OCI-LY1 (cell line): ENCODE measurements at regions not wholly inside any gene's neighbourhood (a gene's known extent, or its start where the extent isn't known, plus 50 kb on each side); places are given as distances from the start of the nearest gene placed in this dataset.

Experiments
- H2AFZ ChIP-seq: fragments of 200-600 bp; sonication (generic), shearing (Covaris generic); 2 replicates; pipeline ENCODE4 v1.6.0; 2014; ENCODE audit warnings: antibody characterized with exemption, mild to moderate bottlenecking, low read length
- H3F3A ChIP-seq: fragments of 200-600 bp; sonication (generic), shearing (Covaris generic); 2 replicates; pipeline ENCODE4 v1.6.0; 2014; ENCODE audit warnings: mild to moderate bottlenecking, antibody characterized with exemption, low read length, moderate library complexity; ENCODE audit not compliant: insufficient read depth
- H3K27ac ChIP-seq: fragments of 200-600 bp; sonication (generic); 2 replicates; pipeline ENCODE4 v1.5.1; 2014; ENCODE audit warnings: low read length, mixed run types, mild to moderate bottlenecking, low read depth; ENCODE audit not compliant: poor library complexity, severe bottlenecking
- H3K27me3 ChIP-seq: fragments of 200-600 bp; sonication (generic); 2 replicates; pipeline ENCODE4 v1.6.0; 2014; ENCODE audit warnings: antibody characterized with exemption, mild to moderate bottlenecking, low read length, moderate library complexity; ENCODE audit not compliant: insufficient read depth
- H3K36me3 ChIP-seq: fragments of 200-600 bp; sonication (generic); 2 replicates; pipeline ENCODE4 v1.6.1; 2014; ENCODE audit warnings: mild to moderate bottlenecking, antibody characterized with exemption, low read length, moderate library complexity, mixed read lengths; ENCODE audit not compliant: insufficient read depth
- H3K4me1 ChIP-seq: fragments of 200-600 bp; sonication (generic); 2 replicates; pipeline ENCODE4 v1.5.1; 2014; ENCODE audit warnings: mild to moderate bottlenecking, low read length, moderate library complexity; ENCODE audit not compliant: insufficient read depth, severe bottlenecking
- H3K4me2 ChIP-seq: fragments of 200-600 bp; sonication (generic), shearing (Covaris generic); 2 replicates; pipeline ENCODE4 v1.6.1; 2014; ENCODE audit warnings: low read length
- H3K4me3 ChIP-seq: fragments of 200-600 bp; sonication (generic); 2 replicates; pipeline ENCODE4 v1.5.1; 2014; ENCODE audit warnings: low read length, low read depth, mild to moderate bottlenecking, mixed read lengths; ENCODE audit not compliant: poor library complexity, severe bottlenecking
- H3K79me2 ChIP-seq: fragments of 200-600 bp; shearing (Covaris generic); 2 replicates; pipeline ENCODE4 v1.6.1; 2016; ENCODE audit warnings: mixed run types, low read length, mixed read lengths; ENCODE audit not compliant: insufficient read depth
- H3K9ac ChIP-seq: fragments of 200-600 bp; sonication (generic), shearing (Covaris generic); 2 replicates; pipeline ENCODE4 v1.6.1; 2014; ENCODE audit warnings: mild to moderate bottlenecking, low read length, mixed read lengths
- H3K9me2 ChIP-seq: fragments of 200-600 bp; sonication (generic), shearing (Covaris generic); 2 replicates; pipeline ENCODE4 v1.6.1; 2014; ENCODE audit warnings: low read depth, mild to moderate bottlenecking, low read length, mixed read lengths
- H3K9me3 ChIP-seq: fragments of 200-600 bp; shearing (Covaris generic); 2 replicates; pipeline ENCODE4 v1.6.1; 2014; ENCODE audit warnings: low read length, mixed read lengths
- H4K20me1 ChIP-seq: fragments of 200-600 bp; sonication (generic), shearing (Covaris generic); 2 replicates; pipeline ENCODE4 v1.6.0; 2016; ENCODE audit warnings: mild to moderate bottlenecking, low read length; ENCODE audit not compliant: insufficient read depth
- EZH2 ChIP-seq: fragments of 200-600 bp; sonication (generic), shearing (Covaris generic); IDR thresholded peaks from 2 replicates; pipeline ENCODE4 v1.8.0; 2017; ENCODE audit warnings: borderline replicate concordance, mixed run types, mild to moderate bottlenecking, antibody characterized with exemption, low read length, moderate library complexity, mixed read lengths
- TF ChIP-seq, protein P1 (sequence below): fragments of 200-600 bp; sonication (generic), shearing (Covaris generic); IDR thresholded peaks from 2 replicates; pipeline ENCODE4 v1.5.1; 2017; ENCODE audit warnings: mild to moderate bottlenecking, antibody characterized with exemption, low read length, moderate library complexity, mixed read lengths

DNA sequence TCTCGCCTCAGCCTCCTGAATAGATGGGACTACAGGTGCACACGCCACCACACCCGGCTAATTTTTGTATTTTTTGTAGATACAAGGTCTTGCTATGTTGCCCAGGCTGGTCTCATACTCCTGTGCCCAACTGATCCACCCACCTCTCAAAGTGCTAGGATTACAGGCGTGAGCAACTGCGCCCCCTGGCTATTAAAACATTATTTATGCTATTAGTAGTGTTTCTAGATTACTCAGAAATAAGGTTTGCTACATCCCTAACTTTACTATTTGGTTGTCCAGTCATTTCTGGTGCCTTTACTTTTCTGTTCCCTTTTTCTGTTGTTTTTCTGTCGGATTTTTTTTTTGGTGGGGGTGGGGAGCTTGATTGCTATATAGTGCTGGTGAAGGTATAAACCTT lies 393.6 kb upstream of the TPM1 start:
- Histone ChIP-seq H3K79me2 (no peaks in the 10 kb centered on the region), H3F3A (no peaks in the 10 kb centered on the region), H4K20me1 (no peaks in the 10 kb centered on the region), H3K36me3 (no peaks in the 10 kb centered on the region), H3K4me2 (no peak overlapping the region), H3K27me3 (no peaks in the 10 kb centered on the region), H3K4me1 (no peaks in the 10 kb centered on the region), H3K27ac (no peak overlapping the region), H3K9me2 (no peaks in the 10 kb centered on the region), H3K9me3 (no peaks in the 10 kb centered on the region), H3K4me3 (no peak overlapping the region), H2AFZ (no peak overlapping the region), H3K9ac (no peak overlapping the region)
- no peak for TF ChIP-seq EZH2
- TF ChIP-seq, protein P1, sequence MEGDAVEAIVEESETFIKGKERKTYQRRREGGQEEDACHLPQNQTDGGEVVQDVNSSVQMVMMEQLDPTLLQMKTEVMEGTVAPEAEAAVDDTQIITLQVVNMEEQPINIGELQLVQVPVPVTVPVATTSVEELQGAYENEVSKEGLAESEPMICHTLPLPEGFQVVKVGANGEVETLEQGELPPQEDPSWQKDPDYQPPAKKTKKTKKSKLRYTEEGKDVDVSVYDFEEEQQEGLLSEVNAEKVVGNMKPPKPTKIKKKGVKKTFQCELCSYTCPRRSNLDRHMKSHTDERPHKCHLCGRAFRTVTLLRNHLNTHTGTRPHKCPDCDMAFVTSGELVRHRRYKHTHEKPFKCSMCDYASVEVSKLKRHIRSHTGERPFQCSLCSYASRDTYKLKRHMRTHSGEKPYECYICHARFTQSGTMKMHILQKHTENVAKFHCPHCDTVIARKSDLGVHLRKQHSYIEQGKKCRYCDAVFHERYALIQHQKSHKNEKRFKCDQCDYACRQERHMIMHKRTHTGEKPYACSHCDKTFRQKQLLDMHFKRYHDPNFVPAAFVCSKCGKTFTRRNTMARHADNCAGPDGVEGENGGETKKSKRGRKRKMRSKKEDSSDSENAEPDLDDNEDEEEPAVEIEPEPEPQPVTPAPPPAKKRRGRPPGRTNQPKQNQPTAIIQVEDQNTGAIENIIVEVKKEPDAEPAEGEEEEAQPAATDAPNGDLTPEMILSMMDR, result peak; percentile 52; the same call in 1 of the 2 replicates

DNA sequence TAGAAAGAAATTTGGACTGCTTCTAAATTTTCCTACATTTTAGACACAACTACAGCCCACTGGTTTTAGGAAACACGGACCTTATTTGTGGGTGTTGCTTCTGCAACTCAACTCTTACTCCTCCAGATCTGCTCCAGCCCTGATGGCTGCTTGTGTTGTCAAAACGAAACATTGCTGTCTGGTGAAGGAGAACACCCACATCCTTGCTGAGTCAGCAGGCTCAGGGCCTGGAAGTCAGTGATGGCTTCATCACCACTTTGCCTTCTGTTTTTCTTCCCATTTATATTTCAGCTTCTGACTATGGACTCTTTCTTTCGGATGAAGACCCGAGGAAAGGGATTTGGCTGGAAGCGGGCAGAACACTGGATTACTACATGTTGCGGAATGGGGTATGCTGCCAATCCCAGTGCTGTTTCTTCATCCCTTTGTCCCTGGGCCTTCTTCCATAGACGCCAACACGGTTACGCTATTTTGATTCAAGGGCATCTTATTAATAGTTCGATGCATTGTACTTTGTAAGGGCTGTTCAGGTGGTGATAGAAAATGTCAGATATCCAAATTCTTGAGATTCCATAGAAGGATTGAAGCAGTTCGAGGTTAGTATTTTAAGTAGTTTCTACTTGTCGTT lies 392.6 kb upstream of the TPM1 start:
- Histone ChIP-seq H3K4me2 (no peak overlapping the region), H3K9ac (no peak overlapping the region), H3K9me2 (no peaks in the 10 kb centered on the region)

DNA sequence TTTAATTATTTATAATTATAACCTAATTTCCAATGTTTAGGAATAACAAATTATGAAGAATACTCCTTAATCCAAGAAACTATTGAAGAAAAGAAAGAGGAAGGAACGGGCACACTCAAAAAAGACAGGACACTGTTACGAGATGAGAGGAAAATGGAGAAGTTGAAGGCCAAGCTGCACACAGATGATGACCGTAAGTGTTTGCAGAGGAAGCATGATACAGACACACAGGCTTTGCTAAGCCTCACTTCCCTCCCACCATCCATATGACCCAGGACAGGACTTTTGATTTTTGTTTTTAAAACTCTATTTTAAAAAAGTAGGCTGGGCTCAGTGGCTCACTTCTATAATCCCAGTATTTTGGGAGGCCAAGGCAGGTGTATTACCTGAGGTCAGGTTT lies 389.4 kb upstream of the TPM1 start:
- Histone ChIP-seq H3F3A (no peaks in the 10 kb centered on the region), H2AFZ (no peak overlapping the region), H4K20me1 (no peaks in the 10 kb centered on the region), H3K27ac (no peak overlapping the region), H3K9me2 (no peaks in the 10 kb centered on the region), H3K9ac (no peak overlapping the region), H3K27me3 (no peaks in the 10 kb centered on the region), H3K36me3 (no peaks in the 10 kb centered on the region), H3K4me1 (no peaks in the 10 kb centered on the region), H3K9me3 (no peaks in the 10 kb centered on the region), H3K4me2 (no peak overlapping the region), H3K4me3 (no peak overlapping the region), H3K79me2 (no peaks in the 10 kb centered on the region)
- no peak for TF ChIP-seq EZH2
- TF ChIP-seq, protein P1, result no peak

More for the DNA sequence above, 392.6 kb upstream of the TPM1 start:
- H2AFZ ChIP-seq, result no peak overlapping the region
- H3F3A ChIP-seq, result no peaks in the 10 kb centered on the region
- H4K20me1 ChIP-seq, result no peaks in the 10 kb centered on the region
- TF ChIP-seq, protein P1, result no peak
- TF ChIP-seq EZH2, result no peak
- no peak overlapping the region for H3K27ac ChIP-seq
- no peaks in the 10 kb centered on the region for H3K79me2 ChIP-seq
- H3K27me3 ChIP-seq, result no peaks in the 10 kb centered on the region
- H3K9me3 ChIP-seq, result no peaks in the 10 kb centered on the region
- no peak overlapping the region for H3K4me3 ChIP-seq
- no peaks in the 10 kb centered on the region for H3K4me1 ChIP-seq
- no peaks in the 10 kb centered on the region for H3K36me3 ChIP-seq
